GM21447 (cell line): ENCODE measurements at regions not wholly inside any gene's neighbourhood (a gene's known extent, or its start where the extent isn't known, plus 50 kb on each side); places are given as distances from the start of the nearest gene placed in this dataset.
"Not testable (repeated sequence)": the region's sequence is repeated elsewhere in the genome, so short reads cannot be mapped to it uniquely, and the experiment has no call there.

Experiments used
- ATAC-seq: cut with Tn5 transposase; IDR thresholded peaks from one replicate; pipeline ENCODE4 v1.9.1; 2021; ENCODE audit not compliant: unreplicated experiment

GRCh38 chr2:53129851-53130250 lies 637.8 kb upstream of the CHAC2 start:
- no peak for ATAC-seq

DNA sequence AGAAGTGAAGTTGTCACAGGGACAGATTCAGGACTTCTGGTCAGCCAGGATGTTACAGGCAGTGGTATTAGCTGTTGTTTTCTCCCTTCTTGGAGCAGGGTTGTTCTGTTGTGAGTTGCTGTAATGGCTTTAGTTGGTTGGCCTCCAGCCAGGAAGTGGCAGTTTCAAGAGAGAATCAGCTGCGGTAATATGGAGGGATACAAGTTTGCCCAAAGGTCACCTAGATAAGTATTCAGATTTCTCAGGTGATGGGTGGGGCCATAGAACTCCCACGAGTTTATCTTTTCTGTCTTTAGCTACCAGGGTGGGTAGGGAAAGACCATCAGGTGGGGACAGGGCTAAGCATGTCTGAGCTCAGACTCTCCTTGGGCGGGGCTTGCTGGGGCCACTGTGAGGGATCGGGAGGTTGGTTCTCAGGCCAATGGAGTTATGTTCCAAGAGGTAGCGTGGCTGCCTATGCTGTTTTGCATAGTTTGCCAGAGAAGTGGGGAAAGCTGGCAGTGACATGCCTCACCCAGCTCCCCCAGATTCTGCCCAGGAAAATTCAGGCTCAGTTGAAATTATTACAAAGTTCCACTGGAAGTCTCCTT lies 640.4 kb upstream of the CHAC2 start:
- ATAC-seq = no peak

GRCh38 chr2:53114991-53115390 lies 652.6 kb upstream of the CHAC2 start:
- no peak for ATAC-seq

DNA sequence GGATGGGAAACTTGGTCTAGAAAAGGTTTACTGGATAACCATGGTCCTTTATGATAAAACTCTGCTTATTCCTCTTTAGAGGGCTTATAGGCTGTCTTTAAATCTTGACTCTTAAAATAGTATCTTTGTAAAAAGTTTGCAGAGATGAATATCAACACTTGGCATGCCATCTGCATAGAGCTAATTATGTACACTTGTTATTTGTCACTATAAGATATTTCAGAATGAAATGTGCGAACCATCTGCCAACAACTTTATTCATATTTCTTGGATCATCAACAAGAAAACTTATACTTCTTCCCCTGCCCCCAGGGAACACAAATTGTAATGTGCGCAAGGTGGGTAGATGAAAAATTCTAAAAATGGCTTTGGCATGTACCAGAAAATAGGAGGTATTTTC lies 653.0 kb upstream of the CHAC2 start:
- no peak for ATAC-seq

DNA sequence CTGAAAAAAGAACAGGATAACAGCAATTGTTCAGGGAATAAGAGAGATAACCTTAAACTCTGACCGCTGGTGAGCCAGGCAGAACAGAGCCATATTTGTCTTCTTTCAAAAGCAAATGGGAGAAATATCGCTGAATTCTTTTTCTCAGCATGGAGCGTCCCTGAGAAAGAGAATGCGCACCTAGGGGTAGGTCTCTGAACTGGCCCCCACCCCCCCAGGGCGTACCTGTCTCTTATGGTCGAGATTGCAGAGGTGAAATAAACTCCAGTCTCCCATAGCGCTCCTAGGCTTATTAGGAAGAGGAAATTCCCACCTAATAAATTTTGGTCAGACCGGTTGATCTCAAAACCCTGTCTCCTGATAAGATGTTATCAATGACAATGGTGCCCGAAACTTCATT lies 655.2 kb upstream of the CHAC2 start:
- ATAC-seq = not testable (repeated sequence)

GRCh38 chr2:53111406-53111805 lies 656.2 kb upstream of the CHAC2 start:
- ATAC-seq = no peak

GRCh38 chr2:53111004-53111403 lies 656.6 kb upstream of the CHAC2 start:
- no peak for ATAC-seq

GRCh38 chr2:53108246-53108645 lies 659.4 kb upstream of the CHAC2 start:
- no peak for ATAC-seq

GRCh38 chr2:53104263-53104662 lies 663.3 kb upstream of the CHAC2 start:
- no peak for ATAC-seq

DNA sequence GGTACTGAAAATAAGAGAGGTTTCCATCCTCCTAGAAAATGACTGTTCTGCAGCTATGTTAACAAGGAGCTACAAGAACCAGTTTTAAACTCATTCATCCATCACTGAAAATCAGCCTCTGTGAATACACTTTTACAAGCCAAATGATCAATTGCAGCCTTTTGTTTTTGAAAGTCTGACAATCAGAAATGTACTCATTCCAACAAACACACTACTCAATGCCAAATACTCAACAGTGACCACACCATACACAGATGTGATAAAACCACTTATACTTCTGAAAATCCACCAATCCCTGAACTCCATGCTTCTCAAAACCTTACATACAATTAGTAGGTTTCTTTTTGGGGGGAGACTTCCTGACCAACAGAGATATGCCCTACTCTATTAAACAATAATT lies 663.9 kb upstream of the CHAC2 start:
- no peak for ATAC-seq

DNA sequence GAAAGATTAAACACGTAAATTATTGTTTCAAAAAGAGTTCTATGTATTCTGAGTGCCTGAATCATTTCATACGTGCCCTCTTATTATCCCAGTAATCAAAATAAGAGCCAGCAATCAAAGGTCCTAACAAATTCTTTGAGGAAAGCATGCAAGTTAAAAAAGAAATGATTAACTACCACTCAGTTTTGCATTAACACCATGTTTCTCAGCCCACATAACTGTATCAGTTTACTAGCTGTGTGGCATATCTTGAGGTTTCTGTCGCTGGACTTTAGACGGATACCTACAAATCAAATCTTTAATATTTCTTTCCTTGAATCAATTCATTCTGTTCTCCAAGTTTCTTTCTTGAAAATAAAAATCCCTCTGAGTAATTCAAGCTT lies 668.9 kb upstream of the CHAC2 start:
- no peak for ATAC-seq

GRCh38 chr2:53096351-53096750 lies 671.3 kb upstream of the CHAC2 start:
- no peak for ATAC-seq

DNA sequence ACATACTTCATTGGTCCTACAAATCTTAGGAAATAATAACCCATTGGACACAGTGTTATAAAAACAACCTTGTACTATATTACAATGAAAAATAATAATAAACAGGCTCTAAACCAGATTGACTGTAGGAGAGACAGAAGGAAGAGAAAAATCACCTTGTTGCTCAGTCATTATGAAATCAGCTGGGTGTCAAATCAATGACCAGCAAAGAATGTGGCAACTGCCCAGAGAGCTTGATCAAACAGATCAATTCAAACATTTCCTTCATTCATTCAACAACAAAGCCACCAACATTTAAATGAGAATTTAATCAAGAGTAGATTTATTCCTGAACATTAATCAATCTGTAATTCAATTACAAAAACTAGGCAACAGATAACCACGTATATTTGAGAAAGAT lies 671.9 kb upstream of the CHAC2 start:
- no peak for ATAC-seq

- no peak for ATAC-seq
Measured at GRCh38 chr2:53095227-53095626, 672.4 kb upstream of the CHAC2 start.

DNA sequence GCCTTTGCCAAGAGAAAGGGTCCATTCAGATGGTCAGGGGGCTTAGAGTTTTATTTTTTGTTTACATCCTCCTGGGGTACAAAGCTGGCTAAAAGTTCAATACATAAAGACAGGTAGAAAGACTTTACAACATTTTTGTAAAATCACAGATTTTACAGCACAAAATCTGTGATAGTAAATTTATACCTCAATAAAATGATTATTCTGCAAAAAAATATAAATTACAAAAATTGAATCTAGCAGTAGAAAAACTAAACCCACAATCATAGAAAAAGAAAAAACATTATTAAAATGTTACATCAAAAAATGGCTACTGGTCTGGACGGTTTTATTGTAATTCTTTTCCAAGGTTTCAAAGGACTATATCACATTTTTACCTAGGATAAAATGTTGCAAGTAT lies 674.2 kb upstream of the CHAC2 start:
- no peak for ATAC-seq

DNA sequence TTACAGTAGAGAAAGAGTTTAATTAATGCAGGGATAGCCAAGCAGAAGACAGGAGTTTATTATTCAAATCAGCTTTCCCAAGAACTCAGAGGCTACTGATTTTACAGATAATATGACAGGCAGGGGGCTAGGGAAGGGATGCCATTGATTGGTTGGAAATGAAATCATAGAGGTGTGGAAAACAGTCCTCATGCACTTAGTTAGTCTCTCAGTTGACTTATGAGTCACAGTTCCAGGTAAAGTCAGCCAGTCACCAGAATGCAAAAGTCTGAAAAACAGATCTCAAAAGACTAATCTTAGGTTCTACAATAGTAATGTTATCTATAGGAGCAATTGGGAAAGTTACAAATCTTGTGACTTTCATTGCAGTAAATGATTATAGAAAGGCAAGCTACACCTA lies 676.4 kb upstream of the CHAC2 start:
- ATAC-seq = no peak

DNA sequence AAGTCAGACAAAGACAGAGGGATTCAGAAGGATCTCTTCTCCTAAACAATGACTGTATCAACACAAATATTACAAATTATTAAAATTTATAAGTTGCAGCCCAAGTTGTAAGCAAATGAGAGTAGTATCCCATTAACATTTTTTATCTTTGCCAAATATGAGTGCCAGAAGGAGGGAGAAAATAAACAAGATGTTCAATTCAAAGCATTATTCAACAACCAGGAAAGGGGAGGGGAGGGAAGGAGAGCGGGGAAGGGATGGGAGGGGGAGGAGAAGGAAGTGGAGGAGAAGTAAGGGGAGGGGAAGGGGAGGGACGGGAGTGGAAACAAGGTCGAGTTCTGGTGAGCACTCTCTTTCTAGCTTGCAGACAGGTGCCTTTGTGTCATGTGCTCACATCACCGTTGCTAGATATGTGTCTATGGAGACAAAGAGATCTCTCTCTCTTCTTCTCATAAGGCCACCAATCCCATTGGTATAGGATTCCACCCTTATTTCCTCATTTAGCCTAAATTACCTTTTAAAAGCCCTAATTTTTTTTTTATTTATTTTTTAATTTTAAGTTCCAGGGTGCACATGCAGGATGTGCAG lies 679.6 kb upstream of the CHAC2 start:
- no peak for ATAC-seq

DNA sequence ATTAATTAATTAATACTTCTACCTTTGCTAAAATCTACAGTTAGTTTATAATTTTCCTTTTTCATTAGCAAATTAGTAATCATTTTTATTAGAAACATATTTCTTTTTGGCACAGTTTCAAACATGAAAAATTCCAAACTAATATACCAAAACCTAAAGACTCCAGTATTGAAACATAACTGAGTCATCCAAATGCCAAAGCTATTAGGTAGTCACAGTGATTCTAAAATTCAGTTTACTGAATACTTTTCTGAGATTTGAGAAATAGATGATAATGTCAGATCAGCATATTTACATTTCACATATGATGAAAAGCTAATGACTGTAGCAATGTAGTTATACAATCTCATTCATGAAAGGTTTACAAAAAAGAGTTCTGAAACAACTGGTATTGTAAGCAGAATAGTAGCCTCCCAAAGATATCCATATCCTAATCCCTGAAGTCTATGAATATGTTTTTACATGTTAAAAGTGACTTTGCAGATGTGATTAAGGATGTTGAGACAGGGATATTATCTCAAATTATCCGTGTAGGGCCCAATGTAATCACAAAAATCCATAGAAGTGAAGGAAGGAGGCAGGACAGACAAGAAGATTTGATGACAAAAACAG lies 680.2 kb upstream of the CHAC2 start:
- ATAC-seq = no peak

- ATAC-seq = no peak
Measured at GRCh38 chr2:53077413-53077812, 690.2 kb upstream of the CHAC2 start.

GRCh38 chr2:53075760-53076159 lies 691.8 kb upstream of the CHAC2 start:
- ATAC-seq = no peak

DNA sequence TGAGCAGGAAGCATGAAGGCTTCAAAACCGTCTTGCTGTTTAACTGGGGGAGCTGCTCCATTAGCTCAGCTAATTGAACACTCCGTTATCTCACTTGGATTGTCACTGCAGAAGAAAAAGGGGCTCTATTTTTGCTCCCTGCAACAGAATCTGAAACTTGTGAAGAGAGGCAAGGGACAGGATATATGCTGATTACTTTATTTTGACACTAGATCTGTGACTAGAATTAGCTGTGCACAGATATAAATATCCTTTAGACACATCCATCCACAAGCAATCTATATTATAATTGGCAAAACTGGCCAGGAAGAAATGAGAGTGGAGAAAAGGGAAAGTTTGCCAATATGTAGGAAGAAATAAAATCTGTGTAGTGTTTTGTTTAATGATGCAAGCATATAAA lies 700.1 kb upstream of the CHAC2 start:
- ATAC-seq = no peak

- no peak for ATAC-seq
Measured at GRCh38 chr2:53067056-53067455, 700.5 kb upstream of the CHAC2 start.

- ATAC-seq = no peak
Measured at GRCh38 chr2:53064154-53064553, 703.5 kb upstream of the CHAC2 start.
